OCI-LY1 (cell line): ENCODE measurements at regions not wholly inside any gene's neighbourhood (a gene's known extent, or its start where the extent isn't known, plus 50 kb on each side); places are given as distances from the start of the nearest gene placed in this dataset.

Experiments
- H2AFZ ChIP-seq: fragments of 200-600 bp; sonication (generic), shearing (Covaris generic); 2 replicates; pipeline ENCODE4 v1.6.0; 2014; ENCODE audit warnings: antibody characterized with exemption, mild to moderate bottlenecking, low read length
- H3F3A ChIP-seq: fragments of 200-600 bp; sonication (generic), shearing (Covaris generic); 2 replicates; pipeline ENCODE4 v1.6.0; 2014; ENCODE audit warnings: mild to moderate bottlenecking, antibody characterized with exemption, low read length, moderate library complexity; ENCODE audit not compliant: insufficient read depth
- H3K27ac ChIP-seq: fragments of 200-600 bp; sonication (generic); 2 replicates; pipeline ENCODE4 v1.5.1; 2014; ENCODE audit warnings: low read length, mixed run types, mild to moderate bottlenecking, low read depth; ENCODE audit not compliant: poor library complexity, severe bottlenecking
- H3K27me3 ChIP-seq: fragments of 200-600 bp; sonication (generic); 2 replicates; pipeline ENCODE4 v1.6.0; 2014; ENCODE audit warnings: antibody characterized with exemption, mild to moderate bottlenecking, low read length, moderate library complexity; ENCODE audit not compliant: insufficient read depth
- H3K36me3 ChIP-seq: fragments of 200-600 bp; sonication (generic); 2 replicates; pipeline ENCODE4 v1.6.1; 2014; ENCODE audit warnings: mild to moderate bottlenecking, antibody characterized with exemption, low read length, moderate library complexity, mixed read lengths; ENCODE audit not compliant: insufficient read depth
- H3K4me1 ChIP-seq: fragments of 200-600 bp; sonication (generic); 2 replicates; pipeline ENCODE4 v1.5.1; 2014; ENCODE audit warnings: mild to moderate bottlenecking, low read length, moderate library complexity; ENCODE audit not compliant: insufficient read depth, severe bottlenecking
- H3K4me2 ChIP-seq: fragments of 200-600 bp; sonication (generic), shearing (Covaris generic); 2 replicates; pipeline ENCODE4 v1.6.1; 2014; ENCODE audit warnings: low read length
- H3K4me3 ChIP-seq: fragments of 200-600 bp; sonication (generic); 2 replicates; pipeline ENCODE4 v1.5.1; 2014; ENCODE audit warnings: low read length, low read depth, mild to moderate bottlenecking, mixed read lengths; ENCODE audit not compliant: poor library complexity, severe bottlenecking
- H3K79me2 ChIP-seq: fragments of 200-600 bp; shearing (Covaris generic); 2 replicates; pipeline ENCODE4 v1.6.1; 2016; ENCODE audit warnings: mixed run types, low read length, mixed read lengths; ENCODE audit not compliant: insufficient read depth
- H3K9ac ChIP-seq: fragments of 200-600 bp; sonication (generic), shearing (Covaris generic); 2 replicates; pipeline ENCODE4 v1.6.1; 2014; ENCODE audit warnings: mild to moderate bottlenecking, low read length, mixed read lengths
- H3K9me2 ChIP-seq: fragments of 200-600 bp; sonication (generic), shearing (Covaris generic); 2 replicates; pipeline ENCODE4 v1.6.1; 2014; ENCODE audit warnings: low read depth, mild to moderate bottlenecking, low read length, mixed read lengths
- H3K9me3 ChIP-seq: fragments of 200-600 bp; shearing (Covaris generic); 2 replicates; pipeline ENCODE4 v1.6.1; 2014; ENCODE audit warnings: low read length, mixed read lengths
- H4K20me1 ChIP-seq: fragments of 200-600 bp; sonication (generic), shearing (Covaris generic); 2 replicates; pipeline ENCODE4 v1.6.0; 2016; ENCODE audit warnings: mild to moderate bottlenecking, low read length; ENCODE audit not compliant: insufficient read depth
- EZH2 ChIP-seq: fragments of 200-600 bp; sonication (generic), shearing (Covaris generic); IDR thresholded peaks from 2 replicates; pipeline ENCODE4 v1.8.0; 2017; ENCODE audit warnings: borderline replicate concordance, mixed run types, mild to moderate bottlenecking, antibody characterized with exemption, low read length, moderate library complexity, mixed read lengths
- TF ChIP-seq, protein P1 (sequence below): fragments of 200-600 bp; sonication (generic), shearing (Covaris generic); IDR thresholded peaks from 2 replicates; pipeline ENCODE4 v1.5.1; 2017; ENCODE audit warnings: mild to moderate bottlenecking, antibody characterized with exemption, low read length, moderate library complexity, mixed read lengths

DNA sequence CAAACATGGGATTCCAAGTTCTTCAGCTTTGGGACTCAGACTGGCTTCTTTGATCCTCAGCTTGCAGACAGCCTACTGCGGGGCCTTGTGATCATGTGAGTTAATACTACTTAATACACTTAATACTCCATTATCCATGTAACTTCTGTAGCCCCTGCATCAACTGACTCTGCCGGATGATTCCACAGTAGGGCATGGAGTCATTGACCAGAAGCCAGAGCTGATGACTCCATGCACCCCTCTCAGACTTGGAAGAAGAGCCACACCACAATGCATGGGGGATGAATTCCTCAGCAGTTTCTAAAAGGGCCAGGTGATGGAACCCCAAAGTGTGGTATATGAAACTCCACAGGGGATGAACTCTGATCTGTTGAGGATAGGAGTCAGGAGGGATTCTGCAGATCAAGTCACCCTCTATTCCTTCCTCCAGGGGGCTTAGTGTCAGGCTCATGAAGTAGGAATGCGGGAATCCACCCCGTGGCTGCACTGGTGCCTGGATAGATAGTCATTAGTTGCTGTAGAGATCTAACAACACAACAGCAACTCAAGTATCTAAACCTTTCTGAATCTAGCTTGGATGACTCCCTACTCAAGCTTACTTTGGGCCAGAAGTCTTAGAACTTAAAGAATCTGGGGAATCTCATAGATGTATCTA is 70.2 kb downstream of the GPR6 start:
- H3K9me3 ChIP-seq: no peaks in the 10 kb centered on the region
- H3F3A ChIP-seq: no peaks in the 10 kb centered on the region
- H3K79me2 ChIP-seq: no peaks in the 10 kb centered on the region
- H2AFZ ChIP-seq: no peak overlapping the region
- H3K4me3 ChIP-seq: no peak overlapping the region
- no peak overlapping the region for H3K4me2 ChIP-seq
- H3K36me3 ChIP-seq: no peaks in the 10 kb centered on the region
- TF ChIP-seq, protein P1, sequence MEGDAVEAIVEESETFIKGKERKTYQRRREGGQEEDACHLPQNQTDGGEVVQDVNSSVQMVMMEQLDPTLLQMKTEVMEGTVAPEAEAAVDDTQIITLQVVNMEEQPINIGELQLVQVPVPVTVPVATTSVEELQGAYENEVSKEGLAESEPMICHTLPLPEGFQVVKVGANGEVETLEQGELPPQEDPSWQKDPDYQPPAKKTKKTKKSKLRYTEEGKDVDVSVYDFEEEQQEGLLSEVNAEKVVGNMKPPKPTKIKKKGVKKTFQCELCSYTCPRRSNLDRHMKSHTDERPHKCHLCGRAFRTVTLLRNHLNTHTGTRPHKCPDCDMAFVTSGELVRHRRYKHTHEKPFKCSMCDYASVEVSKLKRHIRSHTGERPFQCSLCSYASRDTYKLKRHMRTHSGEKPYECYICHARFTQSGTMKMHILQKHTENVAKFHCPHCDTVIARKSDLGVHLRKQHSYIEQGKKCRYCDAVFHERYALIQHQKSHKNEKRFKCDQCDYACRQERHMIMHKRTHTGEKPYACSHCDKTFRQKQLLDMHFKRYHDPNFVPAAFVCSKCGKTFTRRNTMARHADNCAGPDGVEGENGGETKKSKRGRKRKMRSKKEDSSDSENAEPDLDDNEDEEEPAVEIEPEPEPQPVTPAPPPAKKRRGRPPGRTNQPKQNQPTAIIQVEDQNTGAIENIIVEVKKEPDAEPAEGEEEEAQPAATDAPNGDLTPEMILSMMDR: no peak
- TF ChIP-seq EZH2: no peak
- H3K9ac ChIP-seq: no peak overlapping the region
- H3K27ac ChIP-seq: no peak overlapping the region
- no peaks in the 10 kb centered on the region for H4K20me1 ChIP-seq
- peaks cover 3% of the 10 kb centered on the region; the same call in 1 of the 2 replicates for H3K27me3 ChIP-seq
- no peaks in the 10 kb centered on the region for H3K9me2 ChIP-seq
- H3K4me1 ChIP-seq: no peaks in the 10 kb centered on the region

- Histone ChIP-seq H3K27me3 (peaks cover 3% of the 10 kb centered on the region), H3K4me2 (no peak overlapping the region), H3K9me3 (no peaks in the 10 kb centered on the region), H3K4me3 (no peak overlapping the region), H3F3A (no peaks in the 10 kb centered on the region), H2AFZ (no peak overlapping the region), H3K36me3 (no peaks in the 10 kb centered on the region), H3K9me2 (no peaks in the 10 kb centered on the region), H3K4me1 (no peaks in the 10 kb centered on the region), H3K9ac (no peak overlapping the region), H3K27ac (no peak overlapping the region), H3K79me2 (no peaks in the 10 kb centered on the region), H4K20me1 (no peaks in the 10 kb centered on the region)
- TF ChIP-seq, protein P1: no peak
- no peak for TF ChIP-seq EZH2
These were observed 71.8 kb downstream of the GPR6 start for GRCh38 chr6:110049696-110050439.
